HEK293 (cell line): ENCODE measurements at regions not wholly inside any gene's neighbourhood (a gene's known extent, or its start where the extent isn't known, plus 50 kb on each side); places are given as distances from the start of the nearest gene placed in this dataset.

Experiments used
- BCL11A ChIP-seq: fragments of 450-650 bp; formaldehyde crosslinking; IDR thresholded peaks from 2 replicates; pipeline ENCODE4 v1.5.1; 2016; ENCODE audit warnings: low read depth, missing biosample characterization, missing genetic modification characterization
- CTCF ChIP-seq: fragments of 450-650 bp; formaldehyde crosslinking; IDR thresholded peaks from 2 replicates; pipeline ENCODE4 v1.5.1; 2016; ENCODE audit warnings: missing biosample characterization, missing genetic modification characterization
- GLIS1 ChIP-seq: fragments of 450-650 bp; formaldehyde crosslinking; IDR thresholded peaks from 2 replicates; pipeline ENCODE4 v1.5.1; 2016; ENCODE audit warnings: missing biosample characterization, missing genetic modification characterization
- KLF9 ChIP-seq: fragments of 450-650 bp; formaldehyde crosslinking; IDR thresholded peaks from 2 replicates; pipeline ENCODE4 v1.5.1; 2016; ENCODE audit warnings: missing biosample characterization, missing genetic modification characterization, low read depth
- YY1 ChIP-seq: fragments of 450-650 bp; formaldehyde crosslinking; IDR thresholded peaks from 2 replicates; pipeline ENCODE4 v1.5.1; 2018; ENCODE audit warnings: missing biosample characterization, missing genetic modification characterization
- ZNF146 ChIP-seq: fragments of 450-650 bp; formaldehyde crosslinking; IDR thresholded peaks from 2 replicates; pipeline ENCODE4 v1.5.1; 2016; ENCODE audit warnings: missing biosample characterization, missing genetic modification characterization
- ZNF423 ChIP-seq: fragments of 450-650 bp; formaldehyde crosslinking; IDR thresholded peaks from 2 replicates; pipeline ENCODE4 v1.5.1; 2016; ENCODE audit warnings: missing biosample characterization, missing genetic modification characterization
- ZNF510 ChIP-seq: fragments of 450-650 bp; formaldehyde crosslinking; IDR thresholded peaks from 2 replicates; pipeline ENCODE4 v1.5.1; 2018; ENCODE audit warnings: mild to moderate bottlenecking, missing genetic modification characterization, missing biosample characterization; ENCODE audit not compliant: insufficient replicate concordance
- ZNF521 ChIP-seq: fragments of 450-650 bp; formaldehyde crosslinking; IDR thresholded peaks from 2 replicates; pipeline ENCODE4 v1.5.1; 2017; ENCODE audit warnings: missing biosample characterization, mild to moderate bottlenecking, missing genetic modification characterization
- ZNF837 ChIP-seq: fragments of 450-650 bp; formaldehyde crosslinking; IDR thresholded peaks from 2 replicates; pipeline ENCODE4 v1.5.1; 2016; ENCODE audit warnings: missing biosample characterization, missing genetic modification characterization

DNA sequence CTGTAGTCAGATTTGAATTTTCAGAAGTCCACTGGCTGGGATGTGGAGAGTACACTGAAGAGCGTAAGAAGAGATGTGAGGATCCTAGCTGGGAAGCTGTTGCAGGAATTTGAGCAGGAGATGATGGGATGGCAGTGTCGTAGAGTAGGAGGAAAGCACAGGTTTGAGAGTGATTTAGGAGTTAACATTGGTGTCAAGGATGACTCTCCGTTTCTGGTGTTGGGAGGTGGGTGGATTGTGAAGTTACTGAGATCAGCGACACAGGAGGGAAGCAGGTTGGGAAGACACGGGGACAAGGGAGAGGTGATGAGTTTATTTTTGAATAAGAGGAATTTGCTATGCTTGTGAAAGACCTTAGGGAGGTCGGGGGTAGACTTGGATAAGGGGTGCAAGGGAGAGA is 434.2 kb upstream of the TPM1 start:
- TF ChIP-seq CTCF (no peak), ZNF423 (tag by site-specific recombination) (no peak), ZNF521 (tag by site-specific recombination) (no peak), GLIS1 (tag by site-specific recombination) (no peak), BCL11A (tag by site-specific recombination) (no peak), ZNF146 (tag by site-specific recombination) (no peak), ZNF510 (tag by site-specific recombination) (no peak), ZNF837 (no peak), YY1 (no peak), KLF9 (no peak)
